DND-41 (cell line): ENCODE measurements at regions not wholly inside any gene's neighbourhood (a gene's known extent, or its start where the extent isn't known, plus 50 kb on each side); places are given as distances from the start of the nearest gene placed in this dataset.
"Not testable (repeated sequence)": the region's sequence is repeated elsewhere in the genome, so short reads cannot be mapped to it uniquely, and the experiment has no call there.

Experiments used
- ATAC-seq: fragments of 200-7000 bp; cut with Tn5 transposase; 3 replicates; pipeline ENCODE4 v1.9.1; 2021; ENCODE audit warnings: low read depth; ENCODE audit not compliant: insufficient read depth
- DNase-seq: peaks from one replicate; pipeline ENCODE4 v3.0.0-alpha.2; 2020
- H2AFZ ChIP-seq: 2 replicates; pipeline ENCODE4 v1.6.0; 2012; ENCODE audit warnings: low read depth, low read length
- H3K27ac ChIP-seq: 2 replicates; pipeline ENCODE4 v1.5.1; 2012; ENCODE audit warnings: low read length, inconsistent platforms
- H3K27me3 ChIP-seq: fragments of 200-600 bp; sonication (generic); 2 replicates; pipeline ENCODE4 v1.6.0; 2012; ENCODE audit warnings: low read length, mild to moderate bottlenecking, inconsistent platforms; ENCODE audit not compliant: insufficient read depth, poor library complexity
- H3K36me3 ChIP-seq: 2 replicates; pipeline ENCODE4 v1.5.1; 2012; ENCODE audit warnings: low read length, inconsistent platforms; ENCODE audit not compliant: insufficient read depth
- H3K4me1 ChIP-seq: 2 replicates; pipeline ENCODE4 v1.5.1; 2012; ENCODE audit warnings: mild to moderate bottlenecking, low read length; ENCODE audit not compliant: insufficient read depth
- H3K4me2 ChIP-seq: 2 replicates; pipeline ENCODE4 v1.6.0; 2012; ENCODE audit warnings: mild to moderate bottlenecking, moderate library complexity, low read length, inconsistent platforms; ENCODE audit not compliant: insufficient read depth
- H3K4me3 ChIP-seq, 2 experiments: fragments of 200-600 bp in 1 of 2; shearing (Covaris generic) in 1 of 2; 2 replicates each; pipeline ENCODE4 v1.5.1; 2012 to 2016; ENCODE audit warnings: inconsistent platforms in 2 of 2, low read length in 2 of 2, mild to moderate bottlenecking in 2 of 2, low read depth in 1 of 2, moderate library complexity in 1 of 2
- H3K79me2 ChIP-seq: 2 replicates; pipeline ENCODE4 v1.6.0; 2012; ENCODE audit warnings: low read length, inconsistent platforms; ENCODE audit not compliant: insufficient read depth
- H3K9ac ChIP-seq: 2 replicates; pipeline ENCODE4 v1.6.0; 2012; ENCODE audit warnings: low read depth, mild to moderate bottlenecking, inconsistent platforms, low read length, moderate library complexity
- H3K9me3 ChIP-seq: 2 replicates; pipeline ENCODE4 v1.5.1; 2012; ENCODE audit warnings: low read length, moderate library complexity, mild to moderate bottlenecking, inconsistent platforms; ENCODE audit not compliant: insufficient read depth, severe bottlenecking
- H4K20me1 ChIP-seq: 2 replicates; pipeline ENCODE4 v1.6.0; 2012; ENCODE audit warnings: low read length; ENCODE audit not compliant: insufficient read depth
- EZH2 ChIP-seq: IDR thresholded peaks from 3 replicates; pipeline ENCODE4 v1.6.1; 2012; ENCODE audit warnings: borderline replicate concordance, low read depth, mild to moderate bottlenecking, moderate library complexity, low read length, inconsistent platforms; ENCODE audit not compliant: severe bottlenecking
- TF ChIP-seq, protein P1 (sequence below): IDR thresholded peaks from 2 replicates; pipeline ENCODE4 v1.5.1; 2012; ENCODE audit warnings: borderline replicate concordance, low read length, moderate library complexity, mild to moderate bottlenecking; ENCODE audit not compliant: poor library complexity, severe bottlenecking; ENCODE audit errors: extremely low read depth

DNA sequence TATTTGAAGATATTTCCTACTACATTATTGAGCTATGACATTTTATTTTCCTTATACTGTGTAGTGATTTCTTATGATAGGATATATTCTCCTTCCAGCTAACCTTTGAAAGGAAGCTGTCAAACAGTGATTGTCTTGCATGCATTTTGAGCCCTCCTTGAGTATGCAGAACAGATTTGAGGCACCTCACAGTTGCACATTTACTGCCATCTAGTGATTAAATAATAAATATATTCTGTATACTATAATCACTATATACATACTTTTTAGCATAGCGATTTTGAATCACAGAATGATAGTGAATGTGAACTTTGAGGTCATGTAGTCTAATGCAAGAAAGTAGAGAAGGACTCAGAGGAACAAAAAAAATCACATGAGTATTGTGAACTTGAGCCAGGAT, 268.4 kb upstream of the CDH19 start:
- H3K27me3 ChIP-seq, result no peaks in the 10 kb centered on the region
- no peak overlapping the region for H3K4me2 ChIP-seq
- H4K20me1 ChIP-seq, result no peaks in the 10 kb centered on the region
- H3K9ac ChIP-seq, result no peak overlapping the region
- no peaks in the 10 kb centered on the region for H3K9me3 ChIP-seq
- DNase-seq (no peak), ATAC-seq (no peak)
- TF ChIP-seq, protein P1, sequence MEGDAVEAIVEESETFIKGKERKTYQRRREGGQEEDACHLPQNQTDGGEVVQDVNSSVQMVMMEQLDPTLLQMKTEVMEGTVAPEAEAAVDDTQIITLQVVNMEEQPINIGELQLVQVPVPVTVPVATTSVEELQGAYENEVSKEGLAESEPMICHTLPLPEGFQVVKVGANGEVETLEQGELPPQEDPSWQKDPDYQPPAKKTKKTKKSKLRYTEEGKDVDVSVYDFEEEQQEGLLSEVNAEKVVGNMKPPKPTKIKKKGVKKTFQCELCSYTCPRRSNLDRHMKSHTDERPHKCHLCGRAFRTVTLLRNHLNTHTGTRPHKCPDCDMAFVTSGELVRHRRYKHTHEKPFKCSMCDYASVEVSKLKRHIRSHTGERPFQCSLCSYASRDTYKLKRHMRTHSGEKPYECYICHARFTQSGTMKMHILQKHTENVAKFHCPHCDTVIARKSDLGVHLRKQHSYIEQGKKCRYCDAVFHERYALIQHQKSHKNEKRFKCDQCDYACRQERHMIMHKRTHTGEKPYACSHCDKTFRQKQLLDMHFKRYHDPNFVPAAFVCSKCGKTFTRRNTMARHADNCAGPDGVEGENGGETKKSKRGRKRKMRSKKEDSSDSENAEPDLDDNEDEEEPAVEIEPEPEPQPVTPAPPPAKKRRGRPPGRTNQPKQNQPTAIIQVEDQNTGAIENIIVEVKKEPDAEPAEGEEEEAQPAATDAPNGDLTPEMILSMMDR, result no peak
- TF ChIP-seq EZH2, result no peak
- H3K4me3 ChIP-seq, result no peak overlapping the region
- no peak overlapping the region for H3K27ac ChIP-seq
- H3K36me3 ChIP-seq, result no peaks in the 10 kb centered on the region
- H2AFZ ChIP-seq, result no peak overlapping the region
- no peaks in the 10 kb centered on the region for H3K4me1 ChIP-seq
- no peaks in the 10 kb centered on the region for H3K79me2 ChIP-seq

DNA sequence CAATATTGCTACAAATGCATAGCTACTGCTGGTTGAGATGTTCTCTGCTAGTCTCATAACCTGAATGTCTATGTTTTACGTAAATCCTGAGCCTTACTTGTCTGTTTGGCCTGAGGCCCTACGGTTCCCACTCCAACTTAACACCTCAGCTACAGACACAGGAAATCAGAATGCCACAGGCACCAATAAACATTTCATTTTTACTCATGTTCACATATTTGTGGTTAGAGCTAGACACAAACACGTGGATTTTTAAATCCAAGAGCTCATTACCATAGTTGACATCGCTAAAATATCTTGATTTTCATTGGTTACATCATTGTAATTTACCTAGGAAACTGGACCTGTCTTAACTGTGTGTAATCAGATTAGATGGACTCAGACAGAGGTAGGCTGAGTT, 263.8 kb upstream of the CDH19 start:
- H3K4me2 ChIP-seq, result no peak overlapping the region
- no peak overlapping the region for H3K27ac ChIP-seq
- H3K4me1 ChIP-seq, result no peaks in the 10 kb centered on the region
- no peak overlapping the region for H2AFZ ChIP-seq
- no peak overlapping the region for H3K4me3 ChIP-seq
- DNase-seq (no peak), ATAC-seq (no peak)
- no peaks in the 10 kb centered on the region for H3K36me3 ChIP-seq
- no peaks in the 10 kb centered on the region for H3K79me2 ChIP-seq
- H4K20me1 ChIP-seq, result no peaks in the 10 kb centered on the region
- no peaks in the 10 kb centered on the region for H3K27me3 ChIP-seq
- no peak for TF ChIP-seq EZH2
- TF ChIP-seq, protein P1, result no peak
- no peak overlapping the region for H3K9ac ChIP-seq
- no peaks in the 10 kb centered on the region for H3K9me3 ChIP-seq

DNA sequence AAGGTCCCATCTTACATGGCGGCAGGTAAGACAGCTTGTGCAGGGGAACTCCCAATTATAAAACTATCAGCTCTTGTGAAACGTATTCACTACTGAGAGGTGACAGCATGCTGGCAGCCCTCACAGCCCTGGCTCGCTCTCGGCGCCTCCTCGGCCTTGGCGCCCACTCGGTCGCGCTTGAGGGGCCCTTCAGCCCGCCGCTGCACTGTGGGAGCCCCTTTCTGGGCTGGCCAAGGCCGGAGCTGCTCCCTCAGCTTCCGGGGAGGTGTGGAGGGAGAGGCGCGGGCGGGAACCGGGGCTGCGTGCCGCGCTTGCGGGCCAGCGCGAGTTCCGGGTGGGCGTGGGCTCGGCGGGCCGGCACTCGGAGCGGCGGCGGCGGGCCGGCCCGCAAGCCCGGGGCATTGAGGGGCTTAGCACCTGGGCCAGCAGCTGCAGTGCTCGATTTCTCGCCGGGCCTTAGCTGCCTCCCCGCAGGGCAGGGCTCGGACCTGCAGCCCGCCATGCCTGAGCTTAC, 262.6 kb upstream of the CDH19 start:
- not testable (repeated sequence) for H3K4me1 ChIP-seq, H3K9ac ChIP-seq, H4K20me1 ChIP-seq, H3K4me3 ChIP-seq, H3K27me3 ChIP-seq, H2AFZ ChIP-seq, DNase-seq, ATAC-seq, H3K27ac ChIP-seq, H3K36me3 ChIP-seq, H3K9me3 ChIP-seq, H3K79me2 ChIP-seq, H3K4me2 ChIP-seq

DNA sequence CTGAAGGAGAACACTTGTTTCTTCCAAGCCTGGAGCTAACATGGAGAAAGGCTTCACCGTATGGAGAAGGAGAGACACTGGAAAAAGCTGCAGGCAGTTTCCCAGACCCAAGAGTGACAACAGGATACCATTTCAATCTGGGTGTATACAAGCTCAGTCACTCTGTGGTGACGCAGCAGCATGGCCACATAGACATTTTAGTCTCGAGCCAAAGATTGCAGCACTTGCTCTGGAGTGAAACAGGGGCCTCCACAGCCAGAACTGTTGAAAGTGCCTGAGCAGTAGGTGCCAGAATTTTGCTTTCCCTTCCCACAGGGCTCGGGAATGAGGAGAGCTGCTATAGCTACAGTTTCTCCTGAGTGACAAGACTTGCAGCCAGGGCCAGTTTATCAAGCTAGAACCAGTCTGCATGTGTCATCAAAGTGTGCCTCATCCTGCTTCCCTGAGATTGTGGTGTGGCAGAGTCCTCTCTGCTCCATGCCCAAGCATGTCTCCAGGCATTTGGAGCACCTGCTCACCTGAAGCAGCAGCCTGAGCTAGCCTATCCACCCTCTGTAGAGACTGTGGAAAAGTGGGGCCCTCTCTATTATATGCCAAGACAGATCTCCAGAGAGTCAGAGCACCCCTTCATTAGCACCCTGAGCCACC, 234.6 kb upstream of the CDH19 start:
- H4K20me1 ChIP-seq, result no peaks in the 10 kb centered on the region

More for the DNA sequence above, 234.6 kb upstream of the CDH19 start:
- Histone ChIP-seq H3K79me2 (no peaks in the 10 kb centered on the region), H3K9me3 (no peaks in the 10 kb centered on the region), H3K4me3 (no peak overlapping the region), H3K36me3 (no peaks in the 10 kb centered on the region), H3K27me3 (no peaks in the 10 kb centered on the region), H2AFZ (no peak overlapping the region), H3K4me1 (no peaks in the 10 kb centered on the region), H3K4me2 (no peak overlapping the region), H3K9ac (no peak overlapping the region), H3K27ac (no peak overlapping the region)
- TF ChIP-seq, protein P1, result no peak
- no peak for TF ChIP-seq EZH2
- ATAC-seq (no peak), DNase-seq (no peak)
